ENCODE measurements at regions not wholly inside any gene's neighbourhood (a gene's known extent, or its start where the extent isn't known, plus 50 kb on each side); places are given as distances from the start of the nearest gene placed in this dataset.

- no peak overlapping the region for H3K4me3 Mint-ChIP-seq (ENCODE audit: unreplicated experiment)
- TF ChIP-seq, protein P1, sequence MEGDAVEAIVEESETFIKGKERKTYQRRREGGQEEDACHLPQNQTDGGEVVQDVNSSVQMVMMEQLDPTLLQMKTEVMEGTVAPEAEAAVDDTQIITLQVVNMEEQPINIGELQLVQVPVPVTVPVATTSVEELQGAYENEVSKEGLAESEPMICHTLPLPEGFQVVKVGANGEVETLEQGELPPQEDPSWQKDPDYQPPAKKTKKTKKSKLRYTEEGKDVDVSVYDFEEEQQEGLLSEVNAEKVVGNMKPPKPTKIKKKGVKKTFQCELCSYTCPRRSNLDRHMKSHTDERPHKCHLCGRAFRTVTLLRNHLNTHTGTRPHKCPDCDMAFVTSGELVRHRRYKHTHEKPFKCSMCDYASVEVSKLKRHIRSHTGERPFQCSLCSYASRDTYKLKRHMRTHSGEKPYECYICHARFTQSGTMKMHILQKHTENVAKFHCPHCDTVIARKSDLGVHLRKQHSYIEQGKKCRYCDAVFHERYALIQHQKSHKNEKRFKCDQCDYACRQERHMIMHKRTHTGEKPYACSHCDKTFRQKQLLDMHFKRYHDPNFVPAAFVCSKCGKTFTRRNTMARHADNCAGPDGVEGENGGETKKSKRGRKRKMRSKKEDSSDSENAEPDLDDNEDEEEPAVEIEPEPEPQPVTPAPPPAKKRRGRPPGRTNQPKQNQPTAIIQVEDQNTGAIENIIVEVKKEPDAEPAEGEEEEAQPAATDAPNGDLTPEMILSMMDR (IDR thresholded peaks at IDR 0.05; ENCODE audit: unreplicated experiment) = no peak
These were observed 1573.0 kb upstream of the PRMT6 start for GRCh38 chr1:105483436-105483835.

GRCh38 chr1:105485207-105485606 lies 1571.3 kb upstream of the PRMT6 start:
- peak; percentile 16 for DNase-seq (ENCODE audit: unreplicated experiment)
- no peak overlapping the region for H3K27ac Mint-ChIP-seq (ENCODE audit: low read depth, unreplicated experiment)
- TF ChIP-seq, protein P1 (IDR thresholded peaks at IDR 0.05; ENCODE audit: unreplicated experiment) = no peak
- no peaks in the 10 kb centered on the region for H3K27me3 Mint-ChIP-seq (ENCODE audit: insufficient read depth, unreplicated experiment)
- ChIA-PET CTCF (interaction anchor here (0.7 kb wide), 1 partner anchor 21 kb away, joined by 3 read pairs; no protein-coding TSS in a partner anchor), POLR2A (no interaction called here)
- no peaks in the 10 kb centered on the region for H3K9me3 Mint-ChIP-seq (ENCODE audit: unreplicated experiment)
- BruUV-seq (replicated peaks) = no TSS peak
- H3K4me3 Mint-ChIP-seq (ENCODE audit: unreplicated experiment) = no peak overlapping the region
- intact Hi-C loops (cut with micrococcal nuclease) = no loop called here
- no peaks in the 10 kb centered on the region for H3K36me3 Mint-ChIP-seq (ENCODE audit: insufficient read depth, unreplicated experiment)
- peaks cover 6% of the 10 kb centered on the region for H3K4me1 Mint-ChIP-seq (ENCODE audit: insufficient read depth, unreplicated experiment)

More at GRCh38 chr1:105483436-105483835, 1573.0 kb upstream of the PRMT6 start:
- BruUV-seq (replicated peaks) = no TSS peak
- H3K27ac Mint-ChIP-seq (ENCODE audit: low read depth, unreplicated experiment) = no peak overlapping the region
- no peaks in the 10 kb centered on the region for H3K27me3 Mint-ChIP-seq (ENCODE audit: insufficient read depth, unreplicated experiment)
- DNase-seq (ENCODE audit: unreplicated experiment) = no peak
- CTCF ChIA-PET = no interaction called here
- intact Hi-C loops (cut with micrococcal nuclease) = no loop called here
- POLR2A ChIA-PET = no interaction called here
- H3K36me3 Mint-ChIP-seq (ENCODE audit: insufficient read depth, unreplicated experiment) = no peaks in the 10 kb centered on the region
- peaks cover 6% of the 10 kb centered on the region for H3K4me1 Mint-ChIP-seq (ENCODE audit: insufficient read depth, unreplicated experiment)
- H3K9me3 Mint-ChIP-seq (ENCODE audit: unreplicated experiment) = no peaks in the 10 kb centered on the region

- Mint-ChIP-seq H3K27me3 (ENCODE audit: insufficient read depth, unreplicated experiment) (no peaks in the 10 kb centered on the region), H3K27ac (ENCODE audit: low read depth, unreplicated experiment) (no peak overlapping the region), H3K36me3 (ENCODE audit: insufficient read depth, unreplicated experiment) (no peaks in the 10 kb centered on the region), H3K4me3 (ENCODE audit: unreplicated experiment) (no peak overlapping the region), H3K4me1 (ENCODE audit: insufficient read depth, unreplicated experiment) (no peaks in the 10 kb centered on the region), H3K9me3 (ENCODE audit: unreplicated experiment) (no peaks in the 10 kb centered on the region)
- no peak for DNase-seq (ENCODE audit: unreplicated experiment)
- ChIA-PET POLR2A (no interaction called here), CTCF (no interaction called here)
- TF ChIP-seq, protein P1 (IDR thresholded peaks at IDR 0.05; ENCODE audit: unreplicated experiment) = no peak
- intact Hi-C loops (cut with micrococcal nuclease) = no loop called here
- no TSS peak for BruUV-seq (replicated peaks)
These were observed 1563.6 kb upstream of the PRMT6 start for GRCh38 chr1:105492921-105493320.

DNA sequence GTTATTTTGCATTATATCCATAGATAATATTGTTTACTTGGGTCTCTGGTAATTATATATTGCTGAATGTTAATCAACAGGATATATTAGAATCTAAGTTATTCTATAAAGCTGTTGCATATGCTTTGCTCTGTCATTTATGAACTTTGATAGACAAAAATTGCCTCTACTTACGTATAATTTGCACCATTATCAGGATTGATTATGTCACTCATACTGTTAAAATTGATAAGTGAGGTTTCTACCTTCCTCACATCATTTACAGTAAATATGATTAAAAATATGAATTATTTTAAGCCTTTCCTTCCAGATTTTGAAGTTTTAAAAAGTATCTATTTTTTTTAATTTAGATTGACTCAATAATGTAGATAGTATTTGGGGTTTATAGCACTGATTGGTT lies 1540.4 kb upstream of the PRMT6 start:
- Mint-ChIP-seq H3K4me3 (ENCODE audit: unreplicated experiment) (no peak overlapping the region), H3K4me1 (ENCODE audit: insufficient read depth, unreplicated experiment) (no peaks in the 10 kb centered on the region), H3K27ac (ENCODE audit: low read depth, unreplicated experiment) (no peak overlapping the region), H3K27me3 (ENCODE audit: insufficient read depth, unreplicated experiment) (no peaks in the 10 kb centered on the region), H3K9me3 (ENCODE audit: unreplicated experiment) (no peaks in the 10 kb centered on the region), H3K36me3 (ENCODE audit: insufficient read depth, unreplicated experiment) (no peaks in the 10 kb centered on the region)
- POLR2A ChIA-PET = no interaction called here
- no peak for DNase-seq (ENCODE audit: unreplicated experiment)
- BruUV-seq (replicated peaks) = no TSS peak
- TF ChIP-seq, protein P1 (IDR thresholded peaks at IDR 0.05; ENCODE audit: unreplicated experiment) = no peak
- CTCF ChIA-PET = no interaction called here
- intact Hi-C loops (cut with micrococcal nuclease) = no loop called here

Data from MCF 10A (cell line).